Right lobe of liver (tissue), 6 donors: ENCODE measurements at regions not wholly inside any gene's neighbourhood (a gene's known extent, or its start where the extent isn't known, plus 50 kb on each side); places are given as distances from the start of the nearest gene placed in this dataset.

Source experiments
- ATAC-seq, 4 donors: fragments of 200-7000 bp; cut with Tn5 transposase; one replicate each; pipeline ENCODE4 v1.9.1; 2020; ENCODE audit warnings: mild to moderate bottlenecking in 4 of 4, moderate library complexity in 4 of 4
- DNase-seq, 3 donors: peaks; one replicate each; pipeline ENCODE4 v3.0.0-alpha.2; 2020
- H3K27ac ChIP-seq, 3 donors: fragments of 200-600 bp; one replicate each; pipeline ENCODE4 v1.8.0; 2022
- H3K27me3 ChIP-seq, 2 donors: fragments of 200-600 bp; one replicate each; pipeline ENCODE4 v1.8.0; 2022
- H3K36me3 ChIP-seq, 4 donors: fragments of 200-600 bp; sonication (generic) in 1 of 4; one replicate each; pipeline versions ENCODE4 v1.5.1 to v1.8.0; 2017 to 2022; ENCODE audit warnings: control low read depth in 1 of 4
- H3K4me1 ChIP-seq, 4 donors: fragments of 200-600 bp; sonication (generic) in 1 of 4; one replicate each; pipeline versions ENCODE4 v1.5.1 to v1.8.0; 2017 to 2022; ENCODE audit warnings: control low read depth in 1 of 4
- H3K4me3 ChIP-seq, 3 donors: fragments of 200-600 bp; one replicate each; pipeline ENCODE4 v1.8.0; 2022
- H3K9me3 ChIP-seq, 4 donors: fragments of 200-600 bp; sonication (generic) in 1 of 4; one replicate each; pipeline versions ENCODE4 v1.5.1 to v1.8.0; 2017 to 2022; ENCODE audit warnings: control low read depth in 1 of 4
- POLR2A ChIP-seq: fragments of 450-650 bp; IDR thresholded peaks from one replicate; pipeline ENCODE4 v1.6.1; 2017; ENCODE audit warnings: antibody characterized with exemption, mild to moderate bottlenecking
- WGBS: methylation state at CpG from one replicate; pipeline ENCODE4 v1.1.6; 2018; ENCODE audit warnings: low coverage, low lambda C conversion rate; ENCODE audit not compliant: insufficient coverage; ENCODE audit errors: missing lambda C conversion rate; 5-methylcytosine and 5-hydroxymethylcytosine counted together
- intact Hi-C, 2 donors: fragments of 100-400 bp; cut with DNase I; formaldehyde crosslinking; loops; one replicate each; pipeline versions ENCODE4 v1.11.2 to v1.14.1; 2022
- TF ChIP-seq, protein P1 (sequence below), 4 donors: fragments of 200-600 bp in 3 of 4; fragments of 450-650 bp in 1 of 4; IDR thresholded peaks; one replicate each; pipeline versions ENCODE4 v1.5.1 to v1.8.0; 2016 to 2022; ENCODE audit warnings: antibody characterized with exemption in 4 of 4, mild to moderate bottlenecking in 2 of 4
- donor health status: DM: no; HTN: yes; CAD: no.
- donor health status: DM: no; HTN: no; CAD: no.
- donor health status: DM: no; HTN: no; CAD: no.
- donor health status: DM: no; HTN: yes; CAD: no.
- donor health status: DM: no; HTN: yes; CAD: no.

DNA sequence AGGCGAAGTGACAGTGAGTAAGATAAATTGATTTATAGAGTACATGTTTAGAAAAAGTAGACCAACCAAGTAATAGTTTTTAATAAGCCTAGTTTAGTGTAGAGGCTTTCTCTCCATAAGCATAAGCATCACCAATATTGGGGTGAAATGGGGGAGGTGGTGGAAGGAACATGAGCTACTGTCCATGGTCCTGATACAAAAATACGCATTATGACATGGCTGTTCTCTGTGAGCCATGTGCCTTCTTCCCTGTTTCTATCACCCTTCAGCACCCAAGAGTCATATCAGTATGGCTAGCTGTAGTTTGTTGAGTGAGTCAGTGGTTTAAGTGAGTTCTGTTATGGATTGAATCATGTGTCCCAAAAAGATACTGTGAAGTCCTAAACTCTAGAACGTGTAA lies 150.8 kb downstream of the EDN1 start:
- TF ChIP-seq POLR2A, result no peak
- TF ChIP-seq, protein P1, sequence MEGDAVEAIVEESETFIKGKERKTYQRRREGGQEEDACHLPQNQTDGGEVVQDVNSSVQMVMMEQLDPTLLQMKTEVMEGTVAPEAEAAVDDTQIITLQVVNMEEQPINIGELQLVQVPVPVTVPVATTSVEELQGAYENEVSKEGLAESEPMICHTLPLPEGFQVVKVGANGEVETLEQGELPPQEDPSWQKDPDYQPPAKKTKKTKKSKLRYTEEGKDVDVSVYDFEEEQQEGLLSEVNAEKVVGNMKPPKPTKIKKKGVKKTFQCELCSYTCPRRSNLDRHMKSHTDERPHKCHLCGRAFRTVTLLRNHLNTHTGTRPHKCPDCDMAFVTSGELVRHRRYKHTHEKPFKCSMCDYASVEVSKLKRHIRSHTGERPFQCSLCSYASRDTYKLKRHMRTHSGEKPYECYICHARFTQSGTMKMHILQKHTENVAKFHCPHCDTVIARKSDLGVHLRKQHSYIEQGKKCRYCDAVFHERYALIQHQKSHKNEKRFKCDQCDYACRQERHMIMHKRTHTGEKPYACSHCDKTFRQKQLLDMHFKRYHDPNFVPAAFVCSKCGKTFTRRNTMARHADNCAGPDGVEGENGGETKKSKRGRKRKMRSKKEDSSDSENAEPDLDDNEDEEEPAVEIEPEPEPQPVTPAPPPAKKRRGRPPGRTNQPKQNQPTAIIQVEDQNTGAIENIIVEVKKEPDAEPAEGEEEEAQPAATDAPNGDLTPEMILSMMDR (IDR thresholded peaks at IDR 0.05), result no peak
- intact Hi-C loops, result no loop called here
- Histone ChIP-seq H3K4me1 (peaks cover 0 to 8% (median 1%) of the 10 kb centered on the region in 4 donors), H3K36me3 (no peaks in the 10 kb centered on the region), H3K9me3 (no peaks in the 10 kb centered on the region), H3K27ac (no peak overlapping the region), H3K27me3 (no peaks in the 10 kb centered on the region), H3K4me3 (no peak overlapping the region)
- DNase-seq (no peak), ATAC-seq (no peak)
- WGBS, result 85% methylated on average over 3 of the region's 3 CpGs

DNA sequence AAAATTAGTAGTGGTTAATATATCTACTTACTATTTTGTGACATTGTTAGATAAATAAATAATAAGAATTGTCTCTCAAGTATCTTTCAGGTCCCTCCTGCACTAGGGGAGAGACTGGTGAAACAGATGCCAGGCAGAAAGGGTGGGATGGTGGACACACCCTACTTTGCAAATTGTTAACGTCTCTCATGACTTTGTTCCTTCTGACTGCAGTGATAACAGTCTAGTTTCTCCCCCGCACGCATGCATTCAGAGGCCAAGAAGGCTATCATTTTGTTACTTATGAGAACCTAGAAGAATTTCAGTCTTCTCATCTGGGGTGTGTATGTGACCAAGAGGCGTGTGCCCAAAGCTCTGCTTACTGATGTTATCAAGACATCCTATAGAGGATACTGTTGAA lies 152.3 kb downstream of the EDN1 start:
- TF ChIP-seq, protein P1 (IDR thresholded peaks at IDR 0.05), result no peak
- TF ChIP-seq POLR2A, result no peak
- Histone ChIP-seq H3K27me3 (no peaks in the 10 kb centered on the region), H3K9me3 (no peaks in the 10 kb centered on the region), H3K4me3 (no peak overlapping the region), H3K36me3 (no peaks in the 10 kb centered on the region), H3K4me1 (no peaks in the 10 kb centered on the region), H3K27ac (no peak overlapping the region)
- ATAC-seq (no peak), DNase-seq (no peak)
- intact Hi-C loops, result no loop called here
- WGBS, result 60% methylated on average over 4 of the region's 4 CpGs

DNA sequence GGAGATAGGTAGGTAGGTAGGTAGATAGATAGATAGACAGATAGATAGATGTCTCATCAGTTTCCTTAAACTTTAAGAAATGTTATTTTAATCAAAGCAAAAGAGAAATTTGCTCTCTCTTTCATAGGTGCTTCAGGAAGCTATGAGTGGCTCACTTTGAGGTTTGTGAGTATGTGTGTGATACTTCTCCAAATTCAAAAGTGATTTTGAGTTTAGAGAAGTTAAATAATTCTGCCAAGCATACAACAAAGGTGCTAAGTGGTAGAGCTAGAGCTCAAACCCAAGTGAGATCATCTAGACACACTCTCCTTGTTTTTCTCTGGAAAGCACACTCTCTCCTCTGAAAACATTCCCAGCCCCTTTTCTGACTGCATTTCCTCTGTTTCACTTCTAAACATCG lies 156.2 kb downstream of the EDN1 start:
- H3K9me3 ChIP-seq, result no peaks in the 10 kb centered on the region
- intact Hi-C loops, result no loop called here
- H3K4me3 ChIP-seq, result no peak overlapping the region
- no peak overlapping the region for H3K27ac ChIP-seq
- 43% methylated on average over 1 of the region's 1 CpG for WGBS
- TF ChIP-seq POLR2A, result no peak
- TF ChIP-seq, protein P1 (IDR thresholded peaks at IDR 0.05), result no peak
- no peaks in the 10 kb centered on the region for H3K4me1 ChIP-seq
- DNase-seq, result no peak
- ATAC-seq, result no peak
- H3K27me3 ChIP-seq, result no peaks in the 10 kb centered on the region
- no peaks in the 10 kb centered on the region for H3K36me3 ChIP-seq

GRCh38 chr6:12449447-12449846 lies 159.3 kb downstream of the EDN1 start:
- intact Hi-C loops, result no loop called here
- Histone ChIP-seq H3K4me1 (no peaks in the 10 kb centered on the region), H3K9me3 (no peaks in the 10 kb centered on the region), H3K27me3 (no peaks in the 10 kb centered on the region), H3K4me3 (no peak overlapping the region), H3K27ac (no peak overlapping the region), H3K36me3 (no peaks in the 10 kb centered on the region)
- WGBS, result 73% methylated on average over 2 of the region's 4 CpGs
- DNase-seq, result no peak
- ATAC-seq, result no peak
- no peak for TF ChIP-seq POLR2A
- TF ChIP-seq, protein P1 (IDR thresholded peaks at IDR 0.05), result no peak

GRCh38 chr6:12450467-12450866 lies 160.3 kb downstream of the EDN1 start:
- WGBS, result 75% methylated on average over 1 of the region's 1 CpG

More at GRCh38 chr6:12450467-12450866, 160.3 kb downstream of the EDN1 start:
- H3K9me3 ChIP-seq, result no peaks in the 10 kb centered on the region
- H3K4me3 ChIP-seq, result no peak overlapping the region
- DNase-seq (no peak), ATAC-seq (no peak)
- H3K27ac ChIP-seq, result no peak overlapping the region
- H3K36me3 ChIP-seq, result no peaks in the 10 kb centered on the region
- intact Hi-C loops, result no loop called here
- TF ChIP-seq, protein P1 (IDR thresholded peaks at IDR 0.05), result no peak
- TF ChIP-seq POLR2A, result no peak
- no peaks in the 10 kb centered on the region for H3K27me3 ChIP-seq
- H3K4me1 ChIP-seq, result no peaks in the 10 kb centered on the region
